ENCODE measurements at regions not wholly inside any gene's neighbourhood (a gene's known extent, or its start where the extent isn't known, plus 50 kb on each side); places are given as distances from the start of the nearest gene placed in this dataset.
"Not testable (repeated sequence)": the region's sequence is repeated elsewhere in the genome, so short reads cannot be mapped to it uniquely, and the experiment has no call there.

- TF ChIP-seq, protein P1, sequence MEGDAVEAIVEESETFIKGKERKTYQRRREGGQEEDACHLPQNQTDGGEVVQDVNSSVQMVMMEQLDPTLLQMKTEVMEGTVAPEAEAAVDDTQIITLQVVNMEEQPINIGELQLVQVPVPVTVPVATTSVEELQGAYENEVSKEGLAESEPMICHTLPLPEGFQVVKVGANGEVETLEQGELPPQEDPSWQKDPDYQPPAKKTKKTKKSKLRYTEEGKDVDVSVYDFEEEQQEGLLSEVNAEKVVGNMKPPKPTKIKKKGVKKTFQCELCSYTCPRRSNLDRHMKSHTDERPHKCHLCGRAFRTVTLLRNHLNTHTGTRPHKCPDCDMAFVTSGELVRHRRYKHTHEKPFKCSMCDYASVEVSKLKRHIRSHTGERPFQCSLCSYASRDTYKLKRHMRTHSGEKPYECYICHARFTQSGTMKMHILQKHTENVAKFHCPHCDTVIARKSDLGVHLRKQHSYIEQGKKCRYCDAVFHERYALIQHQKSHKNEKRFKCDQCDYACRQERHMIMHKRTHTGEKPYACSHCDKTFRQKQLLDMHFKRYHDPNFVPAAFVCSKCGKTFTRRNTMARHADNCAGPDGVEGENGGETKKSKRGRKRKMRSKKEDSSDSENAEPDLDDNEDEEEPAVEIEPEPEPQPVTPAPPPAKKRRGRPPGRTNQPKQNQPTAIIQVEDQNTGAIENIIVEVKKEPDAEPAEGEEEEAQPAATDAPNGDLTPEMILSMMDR (IDR thresholded peaks at IDR 0.05): no peak
- no peaks in the 10 kb centered on the region for H3K4me1 ChIP-seq
- H3K9me3 ChIP-seq: no peaks in the 10 kb centered on the region
- H3K36me3 ChIP-seq: no peaks in the 10 kb centered on the region
- no peak overlapping the region for H3K4me3 ChIP-seq
- no peak for ATAC-seq
- DNase-seq: no peak
- 87 to 91% methylated on average over 4 of the region's 4 CpGs for WGBS, 2 donors
- H3K27me3 ChIP-seq: peaks cover 0 to 15% (median 3%) of the 10 kb centered on the region in 7 donors
- no peak overlapping the region for H3K27ac ChIP-seq
- intact Hi-C loops (cut with DNase I): no loop called here
Measured at GRCh38 chr14:21861153-21861552, 187.5 kb upstream of the OR4E1 start.

DNA sequence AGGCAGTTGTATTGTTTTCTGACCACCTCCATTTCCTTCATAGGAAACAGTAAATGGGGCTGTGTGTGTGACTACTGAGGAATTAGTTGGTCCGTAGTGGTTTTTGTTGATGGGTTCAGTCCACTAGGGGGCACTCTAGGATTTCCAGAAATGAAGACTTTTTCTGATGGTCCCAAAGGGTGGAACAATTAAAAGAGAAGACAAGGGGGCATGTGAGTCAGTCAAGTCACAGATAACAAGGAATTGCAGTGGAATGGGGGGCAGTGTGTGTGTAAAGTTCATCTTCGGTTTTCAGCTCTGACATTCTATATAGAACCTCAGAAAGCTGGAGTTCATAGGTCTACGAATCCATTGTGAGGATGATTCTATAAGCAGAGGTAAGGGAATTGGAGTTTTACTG is 186.6 kb upstream of the OR4E1 start:
- TF ChIP-seq, protein P1 (IDR thresholded peaks at IDR 0.05): peak in 3 of 9 donors; percentile 12 to 44 (median 21)
- H3K36me3 ChIP-seq: no peaks in the 10 kb centered on the region
- no peaks in the 10 kb centered on the region for H3K4me1 ChIP-seq
- H3K9me3 ChIP-seq: no peaks in the 10 kb centered on the region
- peaks cover 0 to 15% (median 0%) of the 10 kb centered on the region in 7 donors for H3K27me3 ChIP-seq
- H3K27ac ChIP-seq: no peak overlapping the region
- DNase-seq (no peak), ATAC-seq (no peak)
- no peak overlapping the region for H3K4me3 ChIP-seq
- WGBS, 2 donors: 67 to 70% methylated on average over 3 of the region's 3 CpGs
- intact Hi-C loops (cut with DNase I): no loop called here

DNA sequence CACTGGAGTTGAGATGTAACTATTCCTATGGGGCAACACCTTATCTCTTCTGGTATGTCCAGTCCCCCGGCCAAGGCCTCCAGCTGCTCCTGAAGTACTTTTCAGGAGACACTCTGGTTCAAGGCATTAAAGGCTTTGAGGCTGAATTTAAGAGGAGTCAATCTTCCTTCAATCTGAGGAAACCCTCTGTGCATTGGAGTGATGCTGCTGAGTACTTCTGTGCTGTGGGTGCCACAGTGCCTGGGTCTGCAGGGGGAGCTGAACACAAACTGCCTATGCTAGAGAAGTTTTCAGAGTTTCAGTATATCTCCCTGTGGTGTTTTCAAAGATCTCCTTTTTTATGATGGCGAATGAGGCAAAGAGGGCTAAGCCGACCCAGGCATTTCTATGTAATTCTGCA is 179.2 kb upstream of the OR4E1 start:
- H3K36me3 ChIP-seq: no peaks in the 10 kb centered on the region
- TF ChIP-seq, protein P1 (IDR thresholded peaks at IDR 0.05): no peak
- no peaks in the 10 kb centered on the region for H3K9me3 ChIP-seq
- 57 to 62% methylated on average over 3 of the region's 3 CpGs for WGBS, 2 donors
- H3K4me3 ChIP-seq: no peak overlapping the region
- ATAC-seq (no peak), DNase-seq (no peak)
- intact Hi-C loops (cut with DNase I): no loop called here
- H3K4me1 ChIP-seq: no peaks in the 10 kb centered on the region
- peaks cover 0 to 29% (median 0%) of the 10 kb centered on the region in 7 donors for H3K27me3 ChIP-seq
- no peak overlapping the region for H3K27ac ChIP-seq

- Histone ChIP-seq H3K4me1 (no peaks in the 10 kb centered on the region), H3K36me3 (no peaks in the 10 kb centered on the region), H3K4me3 (no peak overlapping the region), H3K9me3 (no peaks in the 10 kb centered on the region), H3K27ac (no peak overlapping the region), H3K27me3 (peaks cover 0 to 25% (median 0%) of the 10 kb centered on the region in 7 donors)
- no peak for ATAC-seq
- TF ChIP-seq, protein P1 (IDR thresholded peaks at IDR 0.05): peak in 7 of 9 donors; percentile 37 to 78 (median 52)
- peak in 1 of 2 donors; percentile 21 for DNase-seq
- 15 to 17% methylated on average over 4 of the region's 4 CpGs for WGBS, 2 donors
- intact Hi-C loops (cut with DNase I): no loop called here
Measured at GRCh38 chr14:21852061-21852664, 178.5 kb upstream of the OR4E1 start.

DNA sequence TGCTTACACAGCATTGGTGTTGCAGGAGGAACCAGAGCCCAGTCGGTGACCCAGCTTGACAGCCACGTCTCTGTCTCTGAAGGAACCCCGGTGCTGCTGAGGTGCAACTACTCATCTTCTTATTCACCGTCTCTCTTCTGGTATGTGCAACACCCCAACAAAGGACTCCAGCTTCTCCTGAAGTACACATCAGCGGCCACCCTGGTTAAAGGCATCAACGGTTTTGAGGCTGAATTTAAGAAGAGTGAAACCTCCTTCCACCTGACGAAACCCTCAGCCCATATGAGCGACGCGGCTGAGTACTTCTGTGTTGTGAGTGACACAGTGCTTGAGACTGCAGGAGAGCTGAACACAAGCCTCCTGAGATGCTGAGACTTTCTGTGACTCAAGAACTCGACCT is 173.3 kb upstream of the OR4E1 start:
- WGBS, 2 donors: 61 to 68% methylated on average over 11 of the region's 11 CpGs
- peaks cover 0 to 24% (median 0%) of the 10 kb centered on the region in 7 donors for H3K27me3 ChIP-seq
- DNase-seq; H3K36me3 ChIP-seq; intact Hi-C loops (cut with DNase I); H3K4me3 ChIP-seq; ATAC-seq; H3K9me3 ChIP-seq; H3K27ac ChIP-seq; H3K4me1 ChIP-seq: not testable (repeated sequence)
